ENCODE measurements at regions not wholly inside any gene's neighbourhood (a gene's known extent, or its start where the extent isn't known, plus 50 kb on each side); places are given as distances from the start of the nearest gene placed in this dataset.

DNA sequence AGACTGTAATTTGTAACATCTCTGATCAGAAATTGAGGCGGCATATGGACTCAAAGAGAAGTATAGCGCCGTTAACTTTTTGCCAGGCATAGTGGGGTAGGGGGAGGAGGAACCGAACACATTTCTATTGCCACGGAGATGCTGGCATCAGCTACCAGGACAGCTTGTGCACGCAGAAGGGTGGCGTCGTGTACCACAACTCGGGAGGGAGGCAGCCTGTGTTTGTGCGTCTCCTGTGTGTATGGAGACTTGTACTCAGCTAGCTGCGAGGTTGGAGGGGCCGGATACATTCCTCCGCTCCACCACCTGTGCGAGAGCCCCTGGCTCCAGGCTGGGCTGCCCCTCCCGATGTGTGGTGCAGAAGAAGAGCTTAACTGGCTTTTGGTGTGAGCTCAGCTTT is 634.8 kb downstream of the TYW1 start:
- TF ChIP-seq, protein P1, sequence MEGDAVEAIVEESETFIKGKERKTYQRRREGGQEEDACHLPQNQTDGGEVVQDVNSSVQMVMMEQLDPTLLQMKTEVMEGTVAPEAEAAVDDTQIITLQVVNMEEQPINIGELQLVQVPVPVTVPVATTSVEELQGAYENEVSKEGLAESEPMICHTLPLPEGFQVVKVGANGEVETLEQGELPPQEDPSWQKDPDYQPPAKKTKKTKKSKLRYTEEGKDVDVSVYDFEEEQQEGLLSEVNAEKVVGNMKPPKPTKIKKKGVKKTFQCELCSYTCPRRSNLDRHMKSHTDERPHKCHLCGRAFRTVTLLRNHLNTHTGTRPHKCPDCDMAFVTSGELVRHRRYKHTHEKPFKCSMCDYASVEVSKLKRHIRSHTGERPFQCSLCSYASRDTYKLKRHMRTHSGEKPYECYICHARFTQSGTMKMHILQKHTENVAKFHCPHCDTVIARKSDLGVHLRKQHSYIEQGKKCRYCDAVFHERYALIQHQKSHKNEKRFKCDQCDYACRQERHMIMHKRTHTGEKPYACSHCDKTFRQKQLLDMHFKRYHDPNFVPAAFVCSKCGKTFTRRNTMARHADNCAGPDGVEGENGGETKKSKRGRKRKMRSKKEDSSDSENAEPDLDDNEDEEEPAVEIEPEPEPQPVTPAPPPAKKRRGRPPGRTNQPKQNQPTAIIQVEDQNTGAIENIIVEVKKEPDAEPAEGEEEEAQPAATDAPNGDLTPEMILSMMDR (conservative IDR thresholded peaks at IDR 0.05; ENCODE audit: low read depth in 2 of 2) = no peak
- TF ChIP-seq, protein P2, sequence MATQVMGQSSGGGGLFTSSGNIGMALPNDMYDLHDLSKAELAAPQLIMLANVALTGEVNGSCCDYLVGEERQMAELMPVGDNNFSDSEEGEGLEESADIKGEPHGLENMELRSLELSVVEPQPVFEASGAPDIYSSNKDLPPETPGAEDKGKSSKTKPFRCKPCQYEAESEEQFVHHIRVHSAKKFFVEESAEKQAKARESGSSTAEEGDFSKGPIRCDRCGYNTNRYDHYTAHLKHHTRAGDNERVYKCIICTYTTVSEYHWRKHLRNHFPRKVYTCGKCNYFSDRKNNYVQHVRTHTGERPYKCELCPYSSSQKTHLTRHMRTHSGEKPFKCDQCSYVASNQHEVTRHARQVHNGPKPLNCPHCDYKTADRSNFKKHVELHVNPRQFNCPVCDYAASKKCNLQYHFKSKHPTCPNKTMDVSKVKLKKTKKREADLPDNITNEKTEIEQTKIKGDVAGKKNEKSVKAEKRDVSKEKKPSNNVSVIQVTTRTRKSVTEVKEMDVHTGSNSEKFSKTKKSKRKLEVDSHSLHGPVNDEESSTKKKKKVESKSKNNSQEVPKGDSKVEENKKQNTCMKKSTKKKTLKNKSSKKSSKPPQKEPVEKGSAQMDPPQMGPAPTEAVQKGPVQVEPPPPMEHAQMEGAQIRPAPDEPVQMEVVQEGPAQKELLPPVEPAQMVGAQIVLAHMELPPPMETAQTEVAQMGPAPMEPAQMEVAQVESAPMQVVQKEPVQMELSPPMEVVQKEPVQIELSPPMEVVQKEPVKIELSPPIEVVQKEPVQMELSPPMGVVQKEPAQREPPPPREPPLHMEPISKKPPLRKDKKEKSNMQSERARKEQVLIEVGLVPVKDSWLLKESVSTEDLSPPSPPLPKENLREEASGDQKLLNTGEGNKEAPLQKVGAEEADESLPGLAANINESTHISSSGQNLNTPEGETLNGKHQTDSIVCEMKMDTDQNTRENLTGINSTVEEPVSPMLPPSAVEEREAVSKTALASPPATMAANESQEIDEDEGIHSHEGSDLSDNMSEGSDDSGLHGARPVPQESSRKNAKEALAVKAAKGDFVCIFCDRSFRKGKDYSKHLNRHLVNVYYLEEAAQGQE (IDR thresholded peaks at IDR 0.05; ENCODE audit: unreplicated experiment) = no peak
